Bronchial epithelial cell (primary cell): ENCODE measurements at regions not wholly inside any gene's neighbourhood (a gene's known extent, or its start where the extent isn't known, plus 50 kb on each side); places are given as distances from the start of the nearest gene placed in this dataset.

ENCODE experiments used
- DNase-seq: peaks from one replicate; pipeline ENCODE4 v3.0.0-alpha.2; 2010; ENCODE audit warnings: low read depth
- FAIRE-seq: peaks from 2 replicates; lab custom pipeline; 2011; peaks lifted over from hg19 to GRCh38; lab: Jason Lieb, UNC
- H3K27me3 ChIP-seq: 2 replicates; pipeline ENCODE4 v1.5.1; 2011; ENCODE audit warnings: low read length; ENCODE audit not compliant: control insufficient read depth, insufficient read depth
- H3K36me3 ChIP-seq: 2 replicates; pipeline ENCODE4 v1.5.1; 2011; ENCODE audit warnings: low read length; ENCODE audit not compliant: control insufficient read depth, insufficient read depth
- H3K4me3 ChIP-seq: 2 replicates; pipeline ENCODE4 v1.5.1; 2011; ENCODE audit warnings: mild to moderate bottlenecking, low read depth, low read length, control low read depth
- CTCF ChIP-seq: IDR thresholded peaks from 2 replicates; pipeline ENCODE4 v1.5.1; 2011; ENCODE audit warnings: mild to moderate bottlenecking, moderate library complexity, low read length, control low read depth, inconsistent platforms; ENCODE audit not compliant: insufficient read depth, severe bottlenecking

GRCh38 chr5:9707732-9708462, 77.7 kb upstream of the TAS2R1 start:
- H3K36me3 ChIP-seq, result no peaks in the 10 kb centered on the region
- DNase-seq (no peak), FAIRE-seq (no peak)
- TF ChIP-seq CTCF, result no peak
- H3K4me3 ChIP-seq, result no peak overlapping the region
- H3K27me3 ChIP-seq, result no peaks in the 10 kb centered on the region

GRCh38 chr5:9699681-9700080, 69.5 kb upstream of the TAS2R1 start:
- FAIRE-seq (no peak), DNase-seq (no peak)
- H3K36me3 ChIP-seq, result no peaks in the 10 kb centered on the region
- TF ChIP-seq CTCF, result no peak
- no peak overlapping the region for H3K4me3 ChIP-seq
- H3K27me3 ChIP-seq, result no peaks in the 10 kb centered on the region

DNA sequence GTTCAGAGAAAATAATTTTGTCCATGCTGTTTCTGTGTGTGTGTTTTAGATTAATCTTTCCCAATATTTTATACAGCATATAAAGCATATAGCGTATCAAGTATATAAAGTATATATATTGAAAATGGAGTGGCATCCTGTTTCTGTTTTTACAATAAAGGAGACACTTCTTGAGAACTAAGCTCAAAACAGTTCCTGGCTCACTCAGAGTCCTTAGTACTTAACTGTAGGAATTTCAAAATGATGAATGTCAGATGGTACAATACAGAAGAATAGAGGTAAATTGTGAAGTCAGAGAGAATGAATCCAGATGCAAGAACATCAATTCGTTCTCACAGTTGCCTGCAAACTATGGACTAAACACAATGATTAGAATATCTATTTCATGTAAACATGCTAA, 68.7 kb upstream of the TAS2R1 start:
- Histone ChIP-seq H3K36me3 (no peaks in the 10 kb centered on the region), H3K4me3 (no peak overlapping the region), H3K27me3 (no peaks in the 10 kb centered on the region)
- TF ChIP-seq CTCF, result no peak
- FAIRE-seq, result no peak
- DNase-seq, result no peak

GRCh38 chr5:9698125-9698826, 68.1 kb upstream of the TAS2R1 start:
- no peak for FAIRE-seq

GRCh38 chr5:9692576-9692975, 62.4 kb upstream of the TAS2R1 start:
- Histone ChIP-seq H3K4me3 (no peak overlapping the region), H3K36me3 (no peaks in the 10 kb centered on the region), H3K27me3 (no peaks in the 10 kb centered on the region)
- FAIRE-seq (no peak), DNase-seq (no peak)
- no peak for TF ChIP-seq CTCF

More at GRCh38 chr5:9698125-9698826, 68.1 kb upstream of the TAS2R1 start:
- Histone ChIP-seq H3K36me3 (no peaks in the 10 kb centered on the region), H3K27me3 (no peaks in the 10 kb centered on the region), H3K4me3 (no peak overlapping the region)
- no peak for DNase-seq
- no peak for TF ChIP-seq CTCF

- Histone ChIP-seq H3K4me3 (no peak overlapping the region), H3K36me3 (no peaks in the 10 kb centered on the region), H3K27me3 (no peaks in the 10 kb centered on the region)
- DNase-seq (no peak), FAIRE-seq (no peak)
- TF ChIP-seq CTCF, result no peak
These were observed 61.1 kb upstream of the TAS2R1 start for GRCh38 chr5:9691261-9691660.
